Glomerular visceral epithelial cell (primary cell): ENCODE measurements at regions not wholly inside any gene's neighbourhood (a gene's known extent, or its start where the extent isn't known, plus 50 kb on each side); places are given as distances from the start of the nearest gene placed in this dataset.

ENCODE experiments used
- DNase-seq: peaks from one replicate; pipeline ENCODE4 v3.0.0-alpha.2; 2016; ENCODE audit errors: extremely low spot score

- DNase-seq = no peak
Observed at GRCh38 chr12:91853350-91854127, 292.1 kb downstream of the BTG1 start.

- DNase-seq = no peak
Observed at GRCh38 chr12:91852634-91853033, 293.0 kb downstream of the BTG1 start.

GRCh38 chr12:91851741-91852477, 293.7 kb downstream of the BTG1 start:
- DNase-seq = no peak

- DNase-seq = no peak
Observed at GRCh38 chr12:91846466-91847055, 299.1 kb downstream of the BTG1 start.

GRCh38 chr12:91845365-91845764, 300.3 kb downstream of the BTG1 start:
- no peak for DNase-seq

GRCh38 chr12:91841822-91842221, 303.8 kb downstream of the BTG1 start:
- no peak for DNase-seq

- no peak for DNase-seq
Observed at GRCh38 chr12:91836696-91837095, 308.9 kb downstream of the BTG1 start.

- DNase-seq = no peak
Observed at GRCh38 chr12:91836264-91836663, 309.4 kb downstream of the BTG1 start.

DNA sequence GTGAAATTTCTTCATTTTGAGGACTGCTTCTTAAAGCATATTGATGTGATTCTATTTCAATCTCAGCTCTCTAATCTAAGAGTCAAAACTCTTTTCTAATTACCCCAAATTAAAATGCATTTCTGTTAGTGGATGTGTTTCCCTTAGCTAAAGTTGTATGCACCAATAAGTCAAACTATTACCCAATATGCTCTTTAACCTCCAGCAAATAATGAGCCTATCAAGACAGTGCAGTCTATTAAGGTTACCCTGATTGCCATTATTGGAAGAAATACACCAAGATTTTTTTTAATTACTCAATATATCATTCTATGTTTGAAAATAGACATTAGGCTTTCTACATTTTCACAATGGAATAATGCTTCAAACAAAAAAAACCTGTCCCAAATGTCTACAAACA, 310.0 kb downstream of the BTG1 start:
- DNase-seq = no peak

DNA sequence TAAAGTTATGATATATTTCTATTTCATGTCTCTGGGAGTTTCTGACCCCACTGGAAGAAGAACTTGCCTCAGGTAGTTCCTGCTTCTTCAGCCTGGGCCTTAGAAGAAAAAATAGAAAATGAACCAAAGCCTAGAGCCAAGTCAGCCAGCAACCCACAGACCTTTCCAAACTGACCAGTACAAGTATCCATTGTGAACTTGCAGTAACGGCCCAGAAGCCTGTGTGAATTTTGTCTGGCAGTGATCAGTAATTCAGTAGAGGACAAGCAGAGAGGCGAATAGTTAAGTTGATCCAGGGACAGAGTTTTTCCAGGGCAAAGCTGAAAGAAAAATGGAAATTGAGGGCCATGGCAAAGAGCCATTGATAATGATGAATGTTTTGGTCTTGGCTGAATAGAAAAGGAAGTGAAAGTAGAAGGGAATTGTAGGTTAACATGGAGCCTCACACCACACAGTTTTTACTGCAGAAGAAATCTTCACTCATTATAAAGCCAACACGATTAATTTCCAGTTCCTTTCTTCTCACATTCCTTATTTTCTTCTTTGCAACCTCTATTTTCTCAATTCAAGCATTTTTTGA, 311.8 kb downstream of the BTG1 start:
- DNase-seq = no peak

- no peak for DNase-seq
Observed at GRCh38 chr12:91825999-91826398, 319.6 kb downstream of the BTG1 start.

- no peak for DNase-seq
Observed at GRCh38 chr12:91824991-91825390, 320.7 kb downstream of the BTG1 start.

DNA sequence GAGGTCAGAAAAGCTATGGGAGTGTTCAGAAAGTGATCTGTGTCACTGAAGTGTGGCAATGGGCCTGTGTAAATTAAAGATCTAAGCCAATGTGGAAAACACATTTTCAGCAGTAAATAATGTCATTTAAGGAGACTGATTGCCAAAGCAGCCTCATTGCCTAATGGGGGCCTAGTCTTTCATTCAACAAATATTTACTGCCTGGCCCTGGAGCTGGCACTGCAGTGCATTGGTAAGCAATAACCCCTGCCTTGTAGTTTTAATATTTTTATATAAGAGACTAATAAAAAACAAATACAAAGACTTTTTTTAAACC, 326.6 kb downstream of the BTG1 start:
- no peak for DNase-seq

- peak; percentile 9 for DNase-seq
Observed at GRCh38 chr12:91818227-91819131, 327.2 kb downstream of the BTG1 start.

DNA sequence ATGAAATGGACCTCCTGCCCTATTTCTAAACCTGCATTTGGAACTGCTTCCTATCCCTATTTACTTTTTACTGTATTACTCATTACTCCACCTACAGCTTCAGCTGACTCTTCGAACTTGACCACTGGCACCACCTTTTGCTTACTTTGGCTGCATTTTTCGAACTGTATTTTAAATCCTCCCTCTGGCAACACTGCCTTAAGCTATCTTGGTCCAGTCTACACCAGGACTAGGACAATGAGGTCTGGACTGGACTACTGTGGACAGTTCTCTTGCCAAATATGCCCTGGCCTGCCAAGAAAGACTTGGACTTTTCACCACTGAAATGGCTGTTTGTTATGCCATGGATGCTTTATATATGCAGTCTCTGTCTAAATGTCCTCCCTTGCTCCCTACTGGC, 328.1 kb downstream of the BTG1 start:
- no peak for DNase-seq

DNA sequence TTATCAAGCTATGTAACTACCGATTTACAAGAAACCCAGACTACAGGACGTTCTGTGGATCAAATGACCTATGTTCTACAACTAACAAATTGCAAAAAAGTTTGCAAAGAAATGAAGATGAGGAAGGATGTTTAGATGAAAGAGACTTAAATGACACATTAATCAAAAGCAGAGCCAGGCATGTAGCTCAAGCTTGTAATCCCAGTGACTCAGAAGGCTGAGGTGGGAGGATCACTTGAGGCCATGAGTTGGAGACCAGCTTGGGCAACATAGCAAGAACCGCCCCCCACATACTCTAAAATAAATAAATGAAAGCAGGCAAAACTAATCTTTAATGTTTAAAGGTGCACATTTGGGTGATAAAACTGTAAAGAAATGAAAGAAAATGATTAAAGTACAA, 331.9 kb downstream of the BTG1 start:
- DNase-seq = no peak

- peak; percentile 50 for DNase-seq
Observed at GRCh38 chr12:91811481-91812287, 334.0 kb downstream of the BTG1 start.

- DNase-seq = no peak
Observed at GRCh38 chr12:91810531-91811451, 334.9 kb downstream of the BTG1 start.

GRCh38 chr12:91810077-91810476, 335.6 kb downstream of the BTG1 start:
- DNase-seq = no peak

DNA sequence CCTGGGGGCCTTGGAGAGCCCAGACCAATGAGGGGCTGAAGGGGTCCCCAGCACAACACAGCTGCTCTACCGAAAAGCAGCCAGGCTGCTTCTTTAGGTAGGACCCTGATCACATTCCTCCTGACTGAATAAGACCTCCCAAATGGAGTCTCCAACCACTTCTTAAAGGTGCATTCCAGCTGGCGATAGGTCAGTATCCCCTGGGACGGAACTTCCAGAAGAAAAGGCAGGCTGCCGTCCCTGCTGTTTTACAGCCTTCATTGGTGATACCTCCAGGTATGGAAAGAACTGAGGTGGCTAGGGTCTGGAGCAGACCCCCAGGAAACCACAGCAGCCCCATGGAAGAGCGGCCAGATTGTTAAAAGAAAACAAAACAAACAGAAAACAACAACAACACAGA, 340.6 kb downstream of the BTG1 start:
- DNase-seq = no peak
